ENCODE measurements at regions not wholly inside any gene's neighbourhood (a gene's known extent, or its start where the extent isn't known, plus 50 kb on each side); places are given as distances from the start of the nearest gene placed in this dataset.

DNA sequence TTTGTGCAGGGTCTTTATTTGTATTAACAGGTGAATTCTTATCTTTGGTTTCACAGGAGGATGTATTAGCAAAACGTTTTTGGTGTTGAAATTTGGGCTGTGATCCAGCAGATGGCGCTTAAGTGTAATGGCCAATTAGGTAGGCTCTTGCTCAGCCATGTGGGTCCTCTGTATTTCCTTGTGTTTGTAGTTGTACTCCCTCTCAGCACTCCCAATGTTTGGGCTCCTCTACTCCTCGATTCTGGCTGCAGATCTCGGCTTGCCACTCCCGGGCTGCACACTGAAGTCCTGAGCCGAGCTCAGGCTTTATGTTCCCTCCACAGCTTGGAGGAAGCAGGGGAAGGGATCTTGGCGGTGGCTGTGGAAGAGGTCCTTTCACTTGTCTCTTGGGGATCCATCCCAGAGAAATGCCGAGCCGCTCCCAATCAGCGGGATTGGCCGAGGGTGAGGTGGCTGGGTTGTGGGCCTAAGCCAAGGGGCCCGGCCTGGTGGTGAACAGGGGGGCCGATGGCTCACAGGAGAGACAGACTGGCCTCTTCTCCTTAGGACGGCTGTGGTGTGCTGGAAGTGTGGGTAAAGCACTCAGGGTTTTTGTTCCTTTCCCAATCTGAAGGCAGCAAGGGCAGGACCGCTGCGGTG is 133.7 kb downstream of the AEBP2 start:
- Mint-ChIP-seq H3K9me3 (no peaks in the 10 kb centered on the region), H3K27ac (no peak overlapping the region), H3K36me3 (ENCODE audit: low read depth) (no peaks in the 10 kb centered on the region), H3K4me1 (ENCODE audit: low read depth) (peaks cover 51% of the 10 kb centered on the region), H3K27me3 (ENCODE audit: insufficient read depth) (no peaks in the 10 kb centered on the region; the same call in none of the 2 replicates), H3K4me3 (no peak overlapping the region)
- TF ChIP-seq, protein P1, sequence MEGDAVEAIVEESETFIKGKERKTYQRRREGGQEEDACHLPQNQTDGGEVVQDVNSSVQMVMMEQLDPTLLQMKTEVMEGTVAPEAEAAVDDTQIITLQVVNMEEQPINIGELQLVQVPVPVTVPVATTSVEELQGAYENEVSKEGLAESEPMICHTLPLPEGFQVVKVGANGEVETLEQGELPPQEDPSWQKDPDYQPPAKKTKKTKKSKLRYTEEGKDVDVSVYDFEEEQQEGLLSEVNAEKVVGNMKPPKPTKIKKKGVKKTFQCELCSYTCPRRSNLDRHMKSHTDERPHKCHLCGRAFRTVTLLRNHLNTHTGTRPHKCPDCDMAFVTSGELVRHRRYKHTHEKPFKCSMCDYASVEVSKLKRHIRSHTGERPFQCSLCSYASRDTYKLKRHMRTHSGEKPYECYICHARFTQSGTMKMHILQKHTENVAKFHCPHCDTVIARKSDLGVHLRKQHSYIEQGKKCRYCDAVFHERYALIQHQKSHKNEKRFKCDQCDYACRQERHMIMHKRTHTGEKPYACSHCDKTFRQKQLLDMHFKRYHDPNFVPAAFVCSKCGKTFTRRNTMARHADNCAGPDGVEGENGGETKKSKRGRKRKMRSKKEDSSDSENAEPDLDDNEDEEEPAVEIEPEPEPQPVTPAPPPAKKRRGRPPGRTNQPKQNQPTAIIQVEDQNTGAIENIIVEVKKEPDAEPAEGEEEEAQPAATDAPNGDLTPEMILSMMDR (IDR thresholded peaks at IDR 0.05) = peak; percentile 81
- peak; percentile 53 for DNase-seq

DNA sequence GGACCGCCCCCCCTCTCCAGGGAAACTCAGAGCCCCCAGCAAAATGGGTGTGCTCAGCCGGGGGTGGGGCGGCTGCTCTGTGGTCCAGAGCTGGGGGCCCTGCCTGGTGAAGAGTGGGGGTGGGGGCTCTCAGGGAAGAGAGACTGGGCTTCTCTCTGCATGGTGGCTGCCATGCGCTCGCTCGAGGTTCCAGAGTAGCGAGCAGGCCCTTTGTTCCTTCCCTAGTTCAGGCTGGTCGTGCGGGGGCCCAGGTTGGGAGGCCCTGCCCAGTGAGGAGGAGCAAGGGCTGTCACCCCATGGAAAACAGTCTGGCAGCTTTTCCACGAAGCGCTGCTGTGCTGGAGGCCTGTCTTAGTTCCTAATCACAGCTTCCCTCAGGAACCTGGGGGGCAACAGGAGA is 134.6 kb downstream of the AEBP2 start:
- H3K9me3 Mint-ChIP-seq = no peaks in the 10 kb centered on the region

DNA sequence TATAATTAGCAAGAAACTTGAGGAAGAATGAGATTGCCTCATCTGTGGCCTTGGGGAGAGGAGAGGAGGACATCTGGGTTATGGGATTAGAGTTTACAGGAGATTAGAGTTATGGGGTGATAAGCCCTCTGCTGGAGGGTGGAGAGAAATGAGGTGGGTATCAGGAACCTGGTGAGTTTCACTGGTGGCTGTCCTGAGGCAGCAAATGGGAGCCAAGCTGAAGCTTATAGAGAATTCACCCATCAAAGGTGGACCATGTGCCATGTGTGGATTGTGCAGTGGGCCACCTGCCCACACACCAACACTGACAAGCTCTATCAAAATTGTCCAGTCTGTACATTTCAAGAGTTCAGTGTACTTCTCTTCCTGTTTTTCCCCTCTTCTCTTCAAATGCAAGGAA is 135.3 kb downstream of the AEBP2 start:
- no peak for DNase-seq
- Mint-ChIP-seq H3K4me1 (ENCODE audit: low read depth) (peaks cover 52% of the 10 kb centered on the region), H3K36me3 (ENCODE audit: low read depth) (no peaks in the 10 kb centered on the region), H3K27me3 (ENCODE audit: insufficient read depth) (no peaks in the 10 kb centered on the region; the same call in none of the 2 replicates), H3K27ac (peak overlapping the region; percentile 67), H3K9me3 (no peaks in the 10 kb centered on the region), H3K4me3 (no peak overlapping the region)
- TF ChIP-seq, protein P1 (IDR thresholded peaks at IDR 0.05) = peak; percentile 39

More for the DNA sequence above, 134.6 kb downstream of the AEBP2 start:
- no peaks in the 10 kb centered on the region; the same call in none of the 2 replicates for H3K27me3 Mint-ChIP-seq (ENCODE audit: insufficient read depth)
- TF ChIP-seq, protein P1 (IDR thresholded peaks at IDR 0.05) = no peak
- no peaks in the 10 kb centered on the region for H3K36me3 Mint-ChIP-seq (ENCODE audit: low read depth)
- H3K4me3 Mint-ChIP-seq = no peak overlapping the region
- peaks cover 52% of the 10 kb centered on the region for H3K4me1 Mint-ChIP-seq (ENCODE audit: low read depth)
- DNase-seq = no peak
- H3K27ac Mint-ChIP-seq = no peak overlapping the region

DNA sequence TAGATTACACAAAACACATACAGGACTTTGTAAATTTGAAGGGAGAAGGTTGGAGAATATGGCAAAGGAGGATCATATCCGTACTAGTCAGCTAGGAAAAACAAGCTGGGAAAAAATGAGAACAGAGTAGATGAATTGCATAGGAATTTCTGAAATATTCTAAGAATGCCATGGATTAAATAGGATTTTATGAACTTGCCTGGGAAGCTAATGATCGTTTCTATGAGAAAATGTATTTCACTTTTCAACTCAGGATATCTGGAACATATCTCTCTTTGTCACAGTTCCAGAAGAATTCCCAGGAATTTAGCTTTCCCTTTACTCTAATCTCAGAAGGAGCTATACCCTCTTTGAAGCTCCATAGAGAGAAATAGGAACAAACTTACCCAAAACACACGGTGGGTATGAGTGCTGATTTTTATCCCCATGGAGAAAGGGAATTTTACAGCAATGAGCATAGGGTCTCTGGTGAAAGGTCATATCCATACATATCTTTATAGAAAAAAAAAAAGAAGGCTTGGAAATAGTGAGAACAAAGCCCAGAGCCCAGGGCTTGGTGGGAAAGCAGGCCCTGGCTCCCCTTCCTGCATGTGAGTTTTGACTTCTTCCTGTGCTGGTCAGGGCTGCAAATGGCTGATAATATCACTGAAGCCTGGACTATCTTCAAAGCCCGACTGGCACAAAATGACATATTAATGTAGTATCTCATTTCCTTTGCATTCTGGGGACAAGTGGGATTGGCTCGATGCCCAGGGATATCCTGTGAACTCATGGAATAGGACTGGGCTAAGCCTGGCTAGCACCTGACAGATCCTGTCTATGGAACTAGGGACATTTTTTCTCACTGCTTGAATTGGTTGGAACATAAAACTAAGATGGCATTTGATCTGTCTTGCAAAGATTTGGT is 136.3 kb downstream of the AEBP2 start:
- TF ChIP-seq, protein P1 (IDR thresholded peaks at IDR 0.05) = no peak

DNA sequence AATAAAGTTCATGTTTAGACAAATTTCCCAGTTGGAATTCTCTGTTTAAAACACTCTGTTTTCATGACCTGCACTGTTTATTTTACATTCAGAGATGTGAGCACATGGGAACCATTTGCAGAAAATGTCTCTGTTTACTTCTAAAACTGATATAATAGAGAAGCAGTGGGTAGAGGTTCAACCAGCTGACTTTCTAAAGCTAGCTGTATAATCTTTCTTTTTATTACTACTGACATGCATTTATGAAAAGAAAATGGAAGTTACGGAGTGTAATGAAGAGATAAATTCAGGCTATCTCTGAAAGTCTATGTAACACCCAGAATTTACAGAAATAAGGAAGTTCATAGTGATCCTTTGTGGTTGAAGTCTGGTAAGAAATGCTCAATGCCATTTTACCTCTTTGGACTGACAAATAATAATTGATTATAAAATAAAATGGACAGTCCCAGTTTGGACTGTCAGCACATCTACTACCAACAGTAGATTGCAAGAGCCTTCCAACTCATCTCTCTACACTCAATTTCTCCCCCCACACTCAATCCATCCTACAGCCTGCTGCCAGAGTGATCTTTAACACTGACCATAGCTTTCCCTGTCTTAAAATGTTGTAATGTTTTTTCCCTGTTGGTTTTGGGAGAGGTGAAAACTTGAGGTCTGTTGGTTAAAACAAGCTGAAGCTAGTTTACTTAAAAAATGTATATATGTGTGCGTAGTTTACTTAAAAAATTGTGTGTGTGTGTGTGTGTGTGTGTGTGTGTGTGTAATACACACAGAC is 137.4 kb downstream of the AEBP2 start:
- no peaks in the 10 kb centered on the region for H3K36me3 Mint-ChIP-seq (ENCODE audit: low read depth)
- TF ChIP-seq, protein P1 (IDR thresholded peaks at IDR 0.05) = no peak
- no peaks in the 10 kb centered on the region for H3K9me3 Mint-ChIP-seq
- H3K27ac Mint-ChIP-seq = no peak overlapping the region
- peaks cover 52% of the 10 kb centered on the region for H3K4me1 Mint-ChIP-seq (ENCODE audit: low read depth)
- H3K4me3 Mint-ChIP-seq = no peak overlapping the region
- DNase-seq = no peak
- H3K27me3 Mint-ChIP-seq (ENCODE audit: insufficient read depth) = no peaks in the 10 kb centered on the region; the same call in 1 of the 2 replicates

More for the DNA sequence above, 136.3 kb downstream of the AEBP2 start:
- H3K27ac Mint-ChIP-seq = peak overlapping the region; percentile 67
- H3K9me3 Mint-ChIP-seq = no peaks in the 10 kb centered on the region
- peaks cover 52% of the 10 kb centered on the region for H3K4me1 Mint-ChIP-seq (ENCODE audit: low read depth)
- H3K27me3 Mint-ChIP-seq (ENCODE audit: insufficient read depth) = no peaks in the 10 kb centered on the region; the same call in 1 of the 2 replicates
- H3K36me3 Mint-ChIP-seq (ENCODE audit: low read depth) = no peaks in the 10 kb centered on the region
- H3K4me3 Mint-ChIP-seq = peak overlapping the region; percentile 52; the same call in 1 of the 2 replicates
- peak; percentile 77 for DNase-seq
